HEK293T (cell line): ENCODE measurements at regions not wholly inside any gene's neighbourhood (a gene's known extent, or its start where the extent isn't known, plus 50 kb on each side); places are given as distances from the start of the nearest gene placed in this dataset.

Experiments
- ARNT ChIP-seq: fragments of 450-650 bp; IDR thresholded peaks from 2 replicates; pipeline ENCODE4 v1.6.1; 2017; ENCODE audit warnings: mild to moderate bottlenecking
- BHLHE40 ChIP-seq: fragments of 450-650 bp; IDR thresholded peaks from 2 replicates; pipeline ENCODE4 v1.6.1; 2016; ENCODE audit warnings: mild to moderate bottlenecking, moderate library complexity, borderline replicate concordance
- ELF4 ChIP-seq: fragments of 450-650 bp; IDR thresholded peaks from 2 replicates; pipeline ENCODE4 v1.6.1; 2017; ENCODE audit warnings: antibody characterized with exemption
- FOXA1 ChIP-seq: fragments of 450-650 bp; IDR thresholded peaks from 2 replicates; pipeline ENCODE4 v1.6.1; 2016; ENCODE audit warnings: mild to moderate bottlenecking
- FOXK2 ChIP-seq: fragments of 450-650 bp; IDR thresholded peaks from 2 replicates; pipeline ENCODE4 v1.6.1; 2016; ENCODE audit warnings: mild to moderate bottlenecking
- HDGF ChIP-seq: fragments of 450-650 bp; IDR thresholded peaks from 2 replicates; pipeline ENCODE4 v1.6.1; 2017; ENCODE audit warnings: antibody characterized with exemption, borderline replicate concordance
- LEF1 ChIP-seq: fragments of 450-650 bp; IDR thresholded peaks from 2 replicates; pipeline ENCODE4 v1.6.1; 2017; ENCODE audit warnings: mild to moderate bottlenecking, borderline replicate concordance
- NFRKB ChIP-seq: fragments of 450-650 bp; IDR thresholded peaks from 2 replicates; pipeline ENCODE4 v1.6.1; 2016; ENCODE audit warnings: mild to moderate bottlenecking, moderate library complexity
- PKNOX1 ChIP-seq: fragments of 450-650 bp; IDR thresholded peaks from 2 replicates; pipeline ENCODE4 v1.6.1; 2016
- SP1 ChIP-seq: fragments of 450-650 bp; IDR thresholded peaks from 2 replicates; pipeline ENCODE4 v1.6.1; 2017
- SUZ12 ChIP-seq: fragments of 450-650 bp; IDR thresholded peaks from 2 replicates; pipeline ENCODE4 v1.6.1; 2016; ENCODE audit warnings: mild to moderate bottlenecking
- TARDBP ChIP-seq: fragments of 450-650 bp; IDR thresholded peaks from 2 replicates; pipeline ENCODE4 v1.6.1; 2016
- ZNF384 ChIP-seq: fragments of 450-650 bp; IDR thresholded peaks from 2 replicates; pipeline ENCODE4 v1.6.1; 2016

- TF ChIP-seq SUZ12 (no peak), SP1 (no peak), TARDBP (no peak), LEF1 (no peak), FOXK2 (no peak), ZNF384 (no peak), FOXA1 (no peak), PKNOX1 (no peak), HDGF (no peak), ELF4 (no peak), BHLHE40 (no peak), NFRKB (no peak), ARNT (no peak)
These were observed 472.4 kb downstream of the TFEC start for GRCh38 chr7:115558161-115558560.
